NCI-H748 (cell line): ENCODE measurements at regions not wholly inside any gene's neighbourhood (a gene's known extent, or its start where the extent isn't known, plus 50 kb on each side); places are given as distances from the start of the nearest gene placed in this dataset.

Experiments
- DNase-seq: peaks from one replicate; lab custom pipeline; 2025; ENCODE audit not compliant: unreplicated experiment; lab: John Stamatoyannopoulos, UW

DNA sequence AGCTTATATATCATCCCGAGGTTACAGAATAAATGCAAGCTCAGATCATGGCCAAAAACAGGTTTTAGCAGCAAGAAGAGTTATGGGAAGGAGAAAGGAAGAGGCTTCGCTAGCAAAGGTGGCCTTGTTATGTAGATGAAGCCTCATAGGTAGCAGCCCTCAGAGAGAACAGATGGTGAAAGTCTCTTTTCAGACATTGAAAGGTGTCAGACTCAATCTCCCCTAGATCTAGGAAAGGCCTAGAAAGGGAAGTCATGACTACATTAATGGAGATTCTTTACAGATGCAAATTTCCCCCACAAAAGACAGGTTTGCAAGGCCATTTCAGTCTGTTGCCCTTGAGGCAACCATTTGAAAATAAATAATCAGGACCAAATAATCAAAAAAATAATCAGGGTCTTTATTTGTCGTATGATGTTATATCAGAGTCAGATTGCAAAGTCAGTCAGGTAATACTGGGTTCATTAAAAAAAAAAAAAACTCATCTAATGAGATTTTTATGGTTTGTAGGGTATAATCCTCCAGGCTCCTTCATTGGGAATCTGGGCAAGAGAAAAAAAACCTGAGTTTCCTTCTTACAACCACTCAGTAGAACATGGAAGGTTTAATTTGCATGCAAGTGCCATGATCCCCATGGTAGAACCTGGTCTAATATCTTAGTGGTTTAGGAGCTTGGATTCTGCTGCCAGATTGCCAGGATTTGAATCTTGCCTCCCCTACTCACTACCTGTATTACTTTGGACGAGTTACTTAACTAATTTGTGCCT is 50.8 kb upstream of the HTR2A start:
- no peak for DNase-seq
